Esophagus squamous epithelium (tissue), 4 donors: ENCODE measurements at regions not wholly inside any gene's neighbourhood (a gene's known extent, or its start where the extent isn't known, plus 50 kb on each side); places are given as distances from the start of the nearest gene placed in this dataset.

Experiments
- POLR2A ChIP-seq, 4 donors: fragments of 450-650 bp; IDR thresholded peaks; one replicate each; pipeline ENCODE4 v1.6.1; 2017; ENCODE audit warnings: antibody characterized with exemption in 4 of 4, mild to moderate bottlenecking in 4 of 4, moderate library complexity in 3 of 4
- TF ChIP-seq, protein P1 (sequence below), 6 experiments: fragments of 450-650 bp in 4 of 6; fragments of 200-600 bp in 2 of 6; sonication (generic) in 2 of 6; IDR thresholded peaks; one replicate each; pipeline ENCODE4 v1.5.1; 2016 to 2019; ENCODE audit warnings: antibody characterized with exemption in 6 of 6, mild to moderate bottlenecking in 4 of 6, moderate library complexity in 4 of 6

DNA sequence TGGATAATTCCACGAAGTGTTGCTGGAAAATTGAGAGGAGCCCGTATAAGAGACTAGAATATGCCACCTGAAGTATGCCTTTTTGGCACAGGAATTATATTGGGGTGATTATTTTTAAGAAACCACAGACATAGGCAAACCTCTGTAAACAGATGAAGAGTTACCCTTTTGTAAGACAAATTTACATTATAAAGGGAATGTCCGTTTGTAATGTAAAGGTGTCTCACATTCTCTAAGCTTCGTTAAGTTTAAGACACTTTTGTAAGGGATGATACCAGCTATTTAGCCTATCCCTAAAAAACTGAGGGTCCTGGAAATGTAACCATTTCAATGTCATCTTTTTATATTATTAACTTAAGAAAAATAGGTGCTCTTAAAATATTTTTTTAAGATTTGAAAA, 432.8 kb upstream of the SYT4 start:
- TF ChIP-seq, protein P1, sequence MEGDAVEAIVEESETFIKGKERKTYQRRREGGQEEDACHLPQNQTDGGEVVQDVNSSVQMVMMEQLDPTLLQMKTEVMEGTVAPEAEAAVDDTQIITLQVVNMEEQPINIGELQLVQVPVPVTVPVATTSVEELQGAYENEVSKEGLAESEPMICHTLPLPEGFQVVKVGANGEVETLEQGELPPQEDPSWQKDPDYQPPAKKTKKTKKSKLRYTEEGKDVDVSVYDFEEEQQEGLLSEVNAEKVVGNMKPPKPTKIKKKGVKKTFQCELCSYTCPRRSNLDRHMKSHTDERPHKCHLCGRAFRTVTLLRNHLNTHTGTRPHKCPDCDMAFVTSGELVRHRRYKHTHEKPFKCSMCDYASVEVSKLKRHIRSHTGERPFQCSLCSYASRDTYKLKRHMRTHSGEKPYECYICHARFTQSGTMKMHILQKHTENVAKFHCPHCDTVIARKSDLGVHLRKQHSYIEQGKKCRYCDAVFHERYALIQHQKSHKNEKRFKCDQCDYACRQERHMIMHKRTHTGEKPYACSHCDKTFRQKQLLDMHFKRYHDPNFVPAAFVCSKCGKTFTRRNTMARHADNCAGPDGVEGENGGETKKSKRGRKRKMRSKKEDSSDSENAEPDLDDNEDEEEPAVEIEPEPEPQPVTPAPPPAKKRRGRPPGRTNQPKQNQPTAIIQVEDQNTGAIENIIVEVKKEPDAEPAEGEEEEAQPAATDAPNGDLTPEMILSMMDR (IDR thresholded peaks at IDR 0.05) = no peak
- no peak for TF ChIP-seq POLR2A (IDR thresholded peaks at IDR 0.05)
